GM12873 (cell line): ENCODE measurements at regions not wholly inside any gene's neighbourhood (a gene's known extent, or its start where the extent isn't known, plus 50 kb on each side); places are given as distances from the start of the nearest gene placed in this dataset.

Source experiments
- TF ChIP-seq, protein P1 (sequence below): IDR thresholded peaks from 2 replicates; pipeline ENCODE4 v1.5.1; 2012; ENCODE audit warnings: low read depth, mild to moderate bottlenecking, moderate library complexity, low read length, control low read depth; ENCODE audit not compliant: insufficient read depth; ENCODE audit errors: missing control alignments

DNA sequence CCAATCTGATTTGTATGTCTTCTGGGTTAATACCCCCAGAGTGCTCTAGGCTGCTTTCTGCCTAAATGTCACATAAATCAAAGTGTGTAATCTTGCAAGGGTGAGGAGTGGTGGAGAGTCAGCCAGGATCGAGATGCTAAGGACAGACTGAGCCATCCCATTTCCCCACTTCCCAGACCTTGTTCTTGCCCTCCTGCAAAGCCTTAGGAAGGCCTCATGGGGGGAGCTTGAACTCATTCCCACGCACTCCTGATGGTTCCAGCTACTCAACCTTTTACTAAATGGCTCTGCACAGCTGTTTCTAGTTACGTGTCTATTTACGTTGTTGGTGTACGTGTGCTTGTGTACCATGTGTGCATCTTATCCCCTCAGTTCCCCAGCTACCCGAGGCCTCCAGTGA is 423.6 kb upstream of the TNP1 start:
- TF ChIP-seq, protein P1, sequence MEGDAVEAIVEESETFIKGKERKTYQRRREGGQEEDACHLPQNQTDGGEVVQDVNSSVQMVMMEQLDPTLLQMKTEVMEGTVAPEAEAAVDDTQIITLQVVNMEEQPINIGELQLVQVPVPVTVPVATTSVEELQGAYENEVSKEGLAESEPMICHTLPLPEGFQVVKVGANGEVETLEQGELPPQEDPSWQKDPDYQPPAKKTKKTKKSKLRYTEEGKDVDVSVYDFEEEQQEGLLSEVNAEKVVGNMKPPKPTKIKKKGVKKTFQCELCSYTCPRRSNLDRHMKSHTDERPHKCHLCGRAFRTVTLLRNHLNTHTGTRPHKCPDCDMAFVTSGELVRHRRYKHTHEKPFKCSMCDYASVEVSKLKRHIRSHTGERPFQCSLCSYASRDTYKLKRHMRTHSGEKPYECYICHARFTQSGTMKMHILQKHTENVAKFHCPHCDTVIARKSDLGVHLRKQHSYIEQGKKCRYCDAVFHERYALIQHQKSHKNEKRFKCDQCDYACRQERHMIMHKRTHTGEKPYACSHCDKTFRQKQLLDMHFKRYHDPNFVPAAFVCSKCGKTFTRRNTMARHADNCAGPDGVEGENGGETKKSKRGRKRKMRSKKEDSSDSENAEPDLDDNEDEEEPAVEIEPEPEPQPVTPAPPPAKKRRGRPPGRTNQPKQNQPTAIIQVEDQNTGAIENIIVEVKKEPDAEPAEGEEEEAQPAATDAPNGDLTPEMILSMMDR, result no peak

DNA sequence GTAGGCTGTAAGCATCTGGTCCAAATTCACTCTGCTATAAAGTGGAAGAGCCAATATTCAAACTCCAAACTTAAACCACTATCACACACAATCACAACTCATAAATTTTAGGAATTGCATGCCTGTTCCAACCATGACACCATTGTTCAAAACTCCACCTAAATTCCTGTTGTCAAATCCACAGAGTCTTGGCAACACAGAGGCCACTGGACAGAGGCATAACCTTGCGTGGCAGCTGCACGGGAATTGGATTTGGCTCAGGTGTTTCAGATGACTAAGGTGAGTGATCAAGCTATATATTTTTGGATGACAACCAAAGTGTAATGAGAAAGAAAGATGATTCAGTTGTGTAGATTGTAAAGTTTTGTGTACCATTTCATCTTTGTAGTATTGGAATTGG is 422.7 kb upstream of the TNP1 start:
- TF ChIP-seq, protein P1, result no peak

DNA sequence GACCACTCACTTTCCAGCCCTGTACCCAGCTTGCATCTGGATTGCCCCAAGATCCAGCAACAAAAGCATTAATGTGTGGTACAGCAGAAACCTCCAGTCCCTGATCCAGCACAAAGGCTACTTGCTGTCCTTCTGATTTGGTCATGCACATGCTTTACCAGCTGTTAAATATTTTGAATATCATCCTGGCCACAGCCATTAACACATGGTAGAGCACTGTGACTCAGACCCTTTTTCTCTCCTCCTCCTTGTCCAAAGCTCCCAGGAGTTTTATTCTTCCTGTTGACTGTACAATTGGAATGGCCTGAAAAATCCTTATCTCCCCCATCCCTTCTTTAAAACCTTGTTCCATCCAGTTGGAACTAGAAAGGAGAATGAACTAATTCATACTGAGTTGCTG is 419.7 kb upstream of the TNP1 start:
- TF ChIP-seq, protein P1, result no peak

DNA sequence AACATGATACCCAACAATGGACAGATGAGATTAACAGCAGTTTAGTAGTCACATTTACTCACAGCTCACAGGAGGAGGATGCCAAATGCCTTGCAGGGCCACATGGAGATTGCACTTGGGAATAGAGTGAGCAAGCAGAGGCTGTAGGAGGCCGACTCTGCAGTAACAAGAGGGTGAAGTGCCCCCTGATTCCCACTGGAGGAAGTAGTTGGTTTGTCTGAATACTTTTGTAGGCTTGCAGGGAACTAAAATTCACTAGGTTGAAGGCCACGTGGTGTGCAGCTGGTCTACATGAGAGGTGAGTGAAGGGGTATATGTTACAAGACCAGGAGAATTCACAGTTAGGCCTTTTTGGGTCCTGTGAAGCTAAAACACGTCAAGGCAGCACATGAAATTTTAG is 419.3 kb upstream of the TNP1 start:
- TF ChIP-seq, protein P1, result no peak

DNA sequence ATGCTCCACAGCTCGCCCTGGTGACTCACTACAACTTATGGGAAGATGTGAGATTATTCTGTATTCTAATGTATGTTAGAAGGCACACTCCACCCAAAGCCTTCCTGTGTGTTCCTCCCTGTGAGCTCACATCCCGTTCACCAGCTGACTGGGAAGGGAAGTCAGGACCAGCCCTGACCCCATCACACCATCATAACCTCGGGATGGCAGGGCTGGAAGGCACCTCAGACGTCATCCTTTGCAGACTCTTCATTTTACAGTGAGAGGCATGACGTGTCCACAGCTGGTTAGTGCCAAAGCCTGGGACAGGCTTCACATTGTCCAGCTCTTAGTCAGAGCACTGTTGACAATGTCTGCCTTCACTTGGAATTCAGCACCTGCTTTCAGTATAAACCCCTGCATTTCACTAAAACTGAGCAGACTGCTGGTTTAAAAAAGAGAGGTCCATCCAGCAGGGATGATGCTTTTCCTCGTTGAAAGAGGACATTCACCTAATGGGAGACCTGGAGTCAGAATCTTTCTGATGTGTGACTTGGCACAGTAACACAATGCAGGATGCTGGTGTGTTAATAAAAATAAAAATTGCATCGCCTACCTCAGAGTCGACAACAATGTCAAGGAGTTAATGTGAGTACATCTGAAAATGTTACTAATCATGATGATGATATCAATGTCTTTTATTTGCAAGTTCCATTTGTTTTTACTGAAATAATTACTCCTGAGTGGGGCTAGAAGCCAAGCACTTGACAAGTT is 418.0 kb upstream of the TNP1 start:
- TF ChIP-seq, protein P1, result no peak

DNA sequence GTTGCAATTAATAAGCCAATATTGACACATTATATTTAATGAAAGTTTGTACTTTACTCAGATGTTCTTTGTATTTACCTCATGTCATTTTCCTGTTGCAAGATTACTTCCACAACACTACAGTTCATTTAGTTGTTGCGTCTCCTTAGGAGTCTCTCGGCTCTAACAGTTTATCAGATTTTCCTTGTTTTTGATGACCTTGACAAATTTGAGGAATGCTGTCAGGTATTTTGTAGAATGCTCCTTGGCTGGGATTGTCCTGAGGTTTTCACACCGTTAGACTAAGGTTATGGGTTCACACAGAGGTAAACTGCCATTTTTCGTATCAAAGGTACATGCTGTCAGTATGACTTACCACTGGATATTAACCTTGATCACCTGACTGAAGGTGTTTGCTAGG is 416.6 kb upstream of the TNP1 start:
- TF ChIP-seq, protein P1, result no peak

DNA sequence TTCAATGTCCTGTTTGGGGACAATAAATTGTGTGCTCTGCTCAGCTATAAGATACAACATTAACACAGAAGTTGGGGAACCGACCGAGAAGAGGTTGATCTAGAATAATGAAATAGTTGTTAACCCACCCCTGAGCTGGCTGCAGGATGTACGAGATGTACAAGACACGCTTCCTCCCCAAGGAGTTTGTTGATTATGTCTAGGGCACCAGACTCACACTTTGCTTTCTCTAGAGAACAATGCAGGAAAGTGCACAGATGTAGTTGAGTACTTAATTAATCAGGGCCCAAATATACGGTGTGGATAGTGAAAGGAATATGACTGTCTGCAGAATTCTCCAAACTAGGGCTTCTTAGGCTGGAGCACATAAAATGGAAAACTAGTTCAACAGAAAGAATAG is 415.2 kb upstream of the TNP1 start:
- TF ChIP-seq, protein P1, result no peak
